Astrocyte of the cerebellum (primary cell): ENCODE measurements at regions not wholly inside any gene's neighbourhood (a gene's known extent, or its start where the extent isn't known, plus 50 kb on each side); places are given as distances from the start of the nearest gene placed in this dataset.

Source experiments
- DNase-seq: peaks from one replicate; pipeline ENCODE4 v3.0.0-alpha.2; 2011; ENCODE audit warnings: low read depth
- H3K4me3 ChIP-seq: 2 replicates; pipeline ENCODE4 v1.5.1; 2011; ENCODE audit warnings: mild to moderate bottlenecking, low read depth, low read length, moderate library complexity
- in situ Hi-C: cut with HindIII; loops from 2 replicates; pipeline ENCODE4 v1.10.0; 2017; ENCODE audit warnings: low sequenced_read_pairs
- TF ChIP-seq, protein P1 (sequence below): IDR thresholded peaks from 2 replicates; pipeline ENCODE4 v1.5.1; 2012; ENCODE audit warnings: low read length, low read depth, moderate library complexity, mild to moderate bottlenecking; ENCODE audit errors: missing control alignments

DNA sequence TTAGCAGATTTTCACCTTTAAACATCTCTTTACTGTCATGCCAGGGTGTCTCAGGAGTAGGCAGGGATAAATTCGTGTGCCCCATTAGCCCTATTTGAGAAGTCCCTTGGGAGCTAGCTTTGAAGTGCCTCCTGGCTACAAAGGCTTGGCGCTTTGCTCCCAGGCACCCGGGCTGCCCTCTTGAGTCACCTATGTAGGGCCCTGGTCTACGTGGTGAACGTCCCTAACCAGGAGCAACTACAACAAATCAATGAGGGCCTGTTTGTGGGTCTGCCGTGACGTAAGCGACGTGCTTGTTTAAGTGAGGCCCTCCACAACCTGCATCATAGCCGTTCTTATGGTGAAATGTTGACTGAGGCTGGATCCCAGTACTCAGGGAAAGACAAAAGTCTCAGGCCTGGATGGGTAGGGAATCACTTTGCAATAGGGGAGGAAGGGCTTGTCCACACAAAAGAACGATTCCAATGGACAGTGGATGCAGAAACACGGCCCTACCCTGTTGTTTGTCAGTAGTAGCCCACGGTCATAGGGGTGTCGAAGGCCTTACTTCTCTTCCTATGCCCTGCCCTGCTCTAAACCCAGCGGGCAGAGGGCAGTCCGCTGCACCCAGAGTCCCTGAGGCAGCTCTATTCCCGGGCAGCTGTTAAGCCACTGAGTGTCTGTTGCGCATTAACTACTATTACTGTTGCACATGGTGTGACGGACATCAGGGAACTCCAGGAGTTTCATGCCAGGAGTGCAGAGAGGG, 93.9 kb downstream of the INHBB start:
- no peak for DNase-seq
- H3K4me3 ChIP-seq = no peak overlapping the region
- in situ Hi-C loops = no loop called here
- TF ChIP-seq, protein P1, sequence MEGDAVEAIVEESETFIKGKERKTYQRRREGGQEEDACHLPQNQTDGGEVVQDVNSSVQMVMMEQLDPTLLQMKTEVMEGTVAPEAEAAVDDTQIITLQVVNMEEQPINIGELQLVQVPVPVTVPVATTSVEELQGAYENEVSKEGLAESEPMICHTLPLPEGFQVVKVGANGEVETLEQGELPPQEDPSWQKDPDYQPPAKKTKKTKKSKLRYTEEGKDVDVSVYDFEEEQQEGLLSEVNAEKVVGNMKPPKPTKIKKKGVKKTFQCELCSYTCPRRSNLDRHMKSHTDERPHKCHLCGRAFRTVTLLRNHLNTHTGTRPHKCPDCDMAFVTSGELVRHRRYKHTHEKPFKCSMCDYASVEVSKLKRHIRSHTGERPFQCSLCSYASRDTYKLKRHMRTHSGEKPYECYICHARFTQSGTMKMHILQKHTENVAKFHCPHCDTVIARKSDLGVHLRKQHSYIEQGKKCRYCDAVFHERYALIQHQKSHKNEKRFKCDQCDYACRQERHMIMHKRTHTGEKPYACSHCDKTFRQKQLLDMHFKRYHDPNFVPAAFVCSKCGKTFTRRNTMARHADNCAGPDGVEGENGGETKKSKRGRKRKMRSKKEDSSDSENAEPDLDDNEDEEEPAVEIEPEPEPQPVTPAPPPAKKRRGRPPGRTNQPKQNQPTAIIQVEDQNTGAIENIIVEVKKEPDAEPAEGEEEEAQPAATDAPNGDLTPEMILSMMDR = no peak

DNA sequence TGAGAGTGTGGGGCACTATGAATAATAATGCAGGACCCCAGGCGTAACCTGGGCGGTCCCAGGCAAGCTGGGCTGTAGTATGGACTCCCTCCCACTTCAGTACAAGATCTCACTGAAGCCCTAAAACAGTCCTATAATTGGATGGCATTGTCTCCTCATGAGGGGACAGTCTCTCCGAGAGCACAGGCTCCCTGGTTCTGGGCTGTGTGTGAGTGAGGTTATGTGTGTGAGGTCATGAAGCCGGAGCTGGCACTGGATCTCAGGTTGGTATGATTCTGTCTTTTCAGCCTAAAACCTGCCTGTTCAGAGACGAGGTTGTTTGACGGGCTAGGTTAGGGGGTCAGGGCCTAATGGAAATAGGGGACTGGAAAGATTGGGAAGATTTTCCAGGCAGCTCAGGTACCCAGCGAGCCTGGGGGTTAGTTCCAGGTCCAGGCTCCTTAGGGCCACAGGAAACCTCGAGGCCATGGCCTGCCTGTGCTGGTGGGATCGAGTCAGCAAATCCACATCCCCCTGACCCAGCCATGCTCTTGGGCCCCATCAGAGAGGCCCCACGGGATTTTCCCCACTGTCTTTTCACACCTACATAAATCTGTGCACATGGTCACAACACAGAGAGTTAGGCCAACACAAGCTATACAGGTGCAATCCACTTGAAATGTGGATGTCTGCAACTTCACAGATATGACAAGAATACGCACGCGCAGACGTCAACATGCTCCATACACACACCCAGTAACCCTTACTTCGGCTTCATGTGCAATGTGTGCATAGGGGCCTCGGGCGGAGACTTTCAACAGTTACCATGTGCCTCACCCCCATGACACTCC, 94.8 kb downstream of the INHBB start:
- in situ Hi-C loops = no loop called here
- no peak overlapping the region for H3K4me3 ChIP-seq
- no peak for DNase-seq
- TF ChIP-seq, protein P1 = no peak

DNA sequence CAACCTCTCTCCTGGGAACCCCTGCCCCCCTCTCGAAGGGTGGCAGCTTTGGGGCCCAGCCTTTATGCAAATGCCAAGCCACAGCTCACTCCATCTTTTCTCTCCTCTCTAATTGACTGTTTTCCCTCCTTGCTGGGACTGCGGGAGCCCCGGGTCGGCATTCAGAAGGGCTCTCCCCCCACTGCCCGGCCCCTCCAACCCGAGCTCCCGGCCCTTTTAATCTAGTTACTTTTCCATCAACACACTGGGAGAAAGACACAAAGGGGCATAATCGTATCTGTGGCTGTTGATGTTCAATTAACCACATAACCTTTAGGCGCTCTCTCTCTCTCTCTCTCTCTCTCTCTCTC, 95.4 kb downstream of the INHBB start:
- no peak overlapping the region for H3K4me3 ChIP-seq
- in situ Hi-C loops = no loop called here
- TF ChIP-seq, protein P1 = no peak
- no peak for DNase-seq

DNA sequence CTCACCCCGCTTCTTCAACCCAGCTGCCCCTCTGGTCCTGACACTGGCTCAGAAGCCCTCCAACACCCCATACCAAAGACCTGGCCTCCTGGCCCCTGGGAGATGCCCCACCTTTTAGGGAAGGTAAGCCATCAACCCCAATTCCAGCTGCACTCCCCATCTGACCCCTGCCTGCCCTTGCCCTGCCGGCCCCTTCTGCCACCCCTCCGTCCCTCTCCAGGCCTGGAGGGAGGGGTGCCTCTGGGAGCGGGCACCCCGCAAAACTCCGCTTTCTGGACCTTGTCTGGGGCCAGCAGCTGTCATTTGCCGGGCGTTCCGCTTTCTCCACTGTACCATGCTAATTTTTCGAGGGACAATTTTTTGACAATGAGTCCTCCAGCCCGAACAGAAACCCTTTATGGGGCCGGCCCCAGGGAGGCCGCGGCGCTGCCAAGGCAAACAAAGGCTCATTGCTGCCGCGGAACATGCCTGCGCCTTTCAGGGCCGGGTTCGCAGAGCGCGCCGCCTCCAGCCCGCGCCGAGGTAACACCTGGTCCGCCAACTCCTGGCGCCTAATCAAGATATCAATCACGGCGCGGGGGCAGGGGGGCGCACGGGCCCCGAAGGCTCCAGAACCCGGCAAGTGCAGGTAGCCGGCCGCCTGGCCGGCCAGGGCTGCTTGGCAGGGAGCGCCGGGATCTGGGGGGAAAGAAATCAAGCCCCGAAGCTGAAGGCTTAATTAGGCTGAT, 96.0 kb downstream of the INHBB start:
- DNase-seq = peak; percentile 5
- in situ Hi-C loops = no loop called here

DNA sequence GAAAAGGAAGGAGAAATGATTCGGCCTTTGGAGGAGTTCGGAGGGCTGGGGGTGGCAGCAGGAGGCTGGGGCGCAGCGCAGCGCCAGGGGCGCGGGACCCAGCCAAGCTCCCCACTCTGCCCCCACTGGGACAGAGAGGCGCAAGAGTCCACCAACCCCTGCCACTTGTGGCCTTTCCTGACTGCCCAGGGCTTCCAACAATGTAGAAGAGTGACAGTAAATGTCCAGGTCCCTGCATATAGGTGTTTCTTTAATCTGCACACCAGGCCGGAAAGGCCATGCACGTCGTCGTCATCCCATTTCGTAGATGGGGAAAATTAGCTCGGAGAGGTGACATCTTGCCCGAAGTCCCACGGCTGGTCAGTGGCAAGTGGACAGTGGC, 96.6 kb downstream of the INHBB start:
- TF ChIP-seq, protein P1 = no peak
- no peak for DNase-seq
- peak overlapping the region; percentile 23 for H3K4me3 ChIP-seq
- in situ Hi-C loops = no loop called here

More for the DNA sequence above, 96.0 kb downstream of the INHBB start:
- peak overlapping the region; percentile 23 for H3K4me3 ChIP-seq
- TF ChIP-seq, protein P1 = no peak

DNA sequence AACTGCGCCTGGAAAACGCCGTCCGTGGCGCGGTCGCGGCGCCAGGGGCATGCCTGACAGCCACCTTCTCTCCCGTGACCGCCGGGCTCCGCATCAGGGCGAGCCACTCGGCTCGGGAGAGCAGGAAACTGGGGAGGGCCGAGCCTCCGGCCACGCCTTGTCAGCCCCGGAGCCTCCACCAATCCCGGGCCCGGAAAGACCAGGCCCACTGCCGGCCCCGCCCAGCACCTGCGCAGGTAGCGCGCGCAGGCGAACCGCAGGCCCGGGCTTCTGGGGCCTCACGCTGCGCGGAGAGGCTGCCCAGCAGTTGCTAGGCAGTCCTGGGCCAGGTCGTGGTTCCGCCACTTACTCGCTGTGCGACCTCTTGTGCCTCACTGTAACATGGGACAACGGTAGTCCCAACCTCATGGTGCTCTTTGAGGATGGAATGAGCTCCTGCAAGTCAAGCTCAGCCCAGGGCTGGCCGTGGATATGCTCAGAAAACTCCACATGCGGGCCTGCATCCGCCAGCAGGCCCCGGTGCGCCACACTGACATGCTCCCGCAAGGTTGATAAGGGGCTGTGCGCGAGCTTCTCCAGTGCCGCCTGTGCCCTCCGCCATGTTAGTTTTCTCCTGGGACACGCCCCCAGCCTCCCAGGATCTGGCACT, 97.1 kb downstream of the INHBB start:
- in situ Hi-C loops = no loop called here
- DNase-seq = no peak
- TF ChIP-seq, protein P1 = no peak
- no peak overlapping the region for H3K4me3 ChIP-seq
